GM10266 (cell line): ENCODE measurements at regions not wholly inside any gene's neighbourhood (a gene's known extent, or its start where the extent isn't known, plus 50 kb on each side); places are given as distances from the start of the nearest gene placed in this dataset.

ENCODE experiments used
- DNase-seq: peaks from one replicate; pipeline ENCODE4 v3.0.0; 2012; ENCODE audit errors: extremely low spot score
- TF ChIP-seq, protein P1 (sequence below): IDR thresholded peaks from 2 replicates; pipeline ENCODE4 v1.5.1; 2012; ENCODE audit warnings: mild to moderate bottlenecking, low read depth; ENCODE audit not compliant: control insufficient read depth, insufficient read depth; ENCODE audit errors: missing control alignments

DNA sequence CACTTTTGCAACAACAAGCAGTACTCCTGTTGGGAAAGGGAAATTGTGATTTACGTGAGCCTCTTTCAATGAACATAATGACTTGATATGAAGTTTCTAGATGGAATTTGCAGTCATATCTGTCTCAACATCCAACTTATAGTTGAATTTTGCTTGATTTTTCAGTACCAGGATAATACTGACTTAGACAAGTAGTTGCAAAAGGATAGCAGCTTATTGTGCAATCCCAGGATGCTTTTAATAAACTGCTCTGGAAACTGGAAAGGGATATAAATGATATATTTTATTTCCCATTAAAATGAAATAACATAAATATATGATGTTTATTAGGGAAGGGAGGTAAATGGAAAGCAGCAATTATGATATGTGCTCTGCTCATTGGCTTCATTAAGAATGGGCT, 174.4 kb upstream of the RGMB start:
- TF ChIP-seq, protein P1, sequence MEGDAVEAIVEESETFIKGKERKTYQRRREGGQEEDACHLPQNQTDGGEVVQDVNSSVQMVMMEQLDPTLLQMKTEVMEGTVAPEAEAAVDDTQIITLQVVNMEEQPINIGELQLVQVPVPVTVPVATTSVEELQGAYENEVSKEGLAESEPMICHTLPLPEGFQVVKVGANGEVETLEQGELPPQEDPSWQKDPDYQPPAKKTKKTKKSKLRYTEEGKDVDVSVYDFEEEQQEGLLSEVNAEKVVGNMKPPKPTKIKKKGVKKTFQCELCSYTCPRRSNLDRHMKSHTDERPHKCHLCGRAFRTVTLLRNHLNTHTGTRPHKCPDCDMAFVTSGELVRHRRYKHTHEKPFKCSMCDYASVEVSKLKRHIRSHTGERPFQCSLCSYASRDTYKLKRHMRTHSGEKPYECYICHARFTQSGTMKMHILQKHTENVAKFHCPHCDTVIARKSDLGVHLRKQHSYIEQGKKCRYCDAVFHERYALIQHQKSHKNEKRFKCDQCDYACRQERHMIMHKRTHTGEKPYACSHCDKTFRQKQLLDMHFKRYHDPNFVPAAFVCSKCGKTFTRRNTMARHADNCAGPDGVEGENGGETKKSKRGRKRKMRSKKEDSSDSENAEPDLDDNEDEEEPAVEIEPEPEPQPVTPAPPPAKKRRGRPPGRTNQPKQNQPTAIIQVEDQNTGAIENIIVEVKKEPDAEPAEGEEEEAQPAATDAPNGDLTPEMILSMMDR, result no peak
- no peak for DNase-seq

DNA sequence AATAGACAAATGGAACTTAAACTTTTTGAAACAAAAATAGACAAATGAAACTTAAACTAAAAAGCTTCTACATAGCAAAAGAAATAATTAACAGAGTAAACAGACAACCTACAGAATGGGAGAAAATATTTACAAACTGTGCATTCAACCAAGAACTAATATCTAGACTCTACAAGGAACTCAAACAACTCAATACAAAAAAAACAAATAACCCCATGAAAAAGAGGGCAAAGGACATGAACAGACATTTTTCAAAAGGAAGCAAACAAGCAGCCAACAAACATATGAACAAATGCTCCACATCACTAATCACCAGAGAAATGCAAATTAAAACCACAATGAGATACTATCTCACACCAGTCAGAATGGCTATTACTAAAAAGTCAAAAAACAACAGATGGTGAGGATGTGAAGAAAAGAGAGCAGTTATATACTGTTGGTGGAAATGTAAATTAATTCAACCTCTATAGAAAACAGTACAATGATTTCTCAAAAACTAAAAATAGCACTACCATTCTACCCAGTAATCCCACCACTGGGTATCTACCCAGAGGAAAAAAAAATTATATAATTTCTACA, 170.8 kb upstream of the RGMB start:
- DNase-seq, result no peak

DNA sequence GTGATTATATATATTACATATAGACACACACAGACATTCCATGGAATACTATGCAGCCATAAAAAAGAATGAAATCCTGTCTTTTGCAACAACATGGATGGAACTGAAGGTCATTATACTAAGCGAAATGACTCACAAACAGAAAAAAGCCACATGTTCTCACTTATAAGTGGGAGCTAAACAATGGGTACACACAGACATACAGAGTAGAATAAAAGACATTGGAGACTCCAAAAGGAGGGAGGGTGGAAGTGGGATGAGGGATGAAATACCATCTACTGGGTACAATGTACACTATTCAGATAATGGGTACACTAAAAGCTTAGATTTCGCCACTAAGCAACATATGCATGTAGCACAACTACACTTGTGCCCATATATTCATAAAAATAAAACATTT, 170.0 kb upstream of the RGMB start:
- TF ChIP-seq, protein P1, result no peak

More for the DNA sequence above, 170.8 kb upstream of the RGMB start:
- TF ChIP-seq, protein P1, result no peak

DNA sequence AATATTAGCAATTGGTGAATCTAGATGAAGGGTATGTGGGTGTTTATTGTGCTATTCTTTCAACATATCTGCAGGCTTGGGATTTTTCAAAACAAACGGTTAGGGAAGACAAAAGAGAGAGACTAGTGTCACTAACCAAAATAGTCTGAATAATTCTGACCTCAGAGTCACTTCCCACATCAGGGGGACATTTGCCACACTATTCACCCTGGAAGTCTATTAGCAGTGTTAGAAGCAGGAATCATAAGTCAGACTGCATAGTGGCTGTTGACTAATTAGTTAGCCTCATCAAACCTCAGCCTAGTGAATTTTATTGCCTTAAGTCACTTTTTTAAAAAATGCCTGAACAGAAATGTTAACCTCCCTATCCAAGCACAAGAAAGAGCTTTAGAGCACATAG, 169.2 kb upstream of the RGMB start:
- TF ChIP-seq, protein P1, result no peak
- DNase-seq, result no peak

More for the DNA sequence above, 170.0 kb upstream of the RGMB start:
- no peak for DNase-seq

GRCh38 chr5:98604721-98605425, 168.6 kb upstream of the RGMB start:
- no peak for DNase-seq
- TF ChIP-seq, protein P1, result no peak

DNA sequence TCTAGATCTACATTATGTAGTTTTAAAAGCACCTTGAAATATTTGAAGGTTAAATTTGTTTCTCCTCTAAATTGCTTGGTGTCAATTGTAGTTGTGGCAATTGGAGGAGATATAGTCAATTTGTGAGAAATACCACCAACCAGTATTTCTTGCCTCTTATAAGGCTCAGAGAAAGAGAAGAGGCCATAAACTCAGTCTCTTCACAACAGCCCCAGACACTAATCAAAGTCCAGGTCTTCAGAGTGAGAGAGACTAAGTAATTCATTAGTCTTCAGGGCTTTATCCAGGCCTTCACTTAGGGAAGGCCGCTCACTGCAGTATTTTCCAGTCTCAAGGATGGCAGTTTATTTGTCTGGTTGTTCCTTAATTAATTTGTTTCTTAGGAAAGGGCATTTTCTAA, 168.0 kb upstream of the RGMB start:
- DNase-seq, result no peak
- TF ChIP-seq, protein P1, result no peak

DNA sequence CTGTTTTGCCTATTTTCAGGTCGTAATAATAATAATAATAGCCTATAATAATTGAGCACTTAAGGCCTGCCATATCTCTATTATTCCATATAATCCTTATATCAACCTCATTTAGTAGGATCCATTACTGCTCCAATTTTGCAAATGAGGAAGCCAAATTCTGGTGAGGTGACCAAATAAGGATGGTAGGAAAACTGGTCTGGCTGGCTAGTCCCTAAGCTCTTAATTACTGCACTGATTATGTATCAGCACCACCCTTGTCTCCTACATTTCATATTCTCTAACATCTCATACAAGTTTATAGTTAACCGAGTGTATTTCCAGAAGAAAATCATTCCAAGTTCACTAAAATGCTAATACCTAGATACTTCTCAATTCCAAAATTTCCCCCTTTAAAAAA, 166.5 kb upstream of the RGMB start:
- TF ChIP-seq, protein P1, result no peak
- DNase-seq, result no peak
